GM21576 (cell line): ENCODE measurements at regions not wholly inside any gene's neighbourhood (a gene's known extent, or its start where the extent isn't known, plus 50 kb on each side); places are given as distances from the start of the nearest gene placed in this dataset.

Source experiments
- ATAC-seq: cut with Tn5 transposase; IDR thresholded peaks from one replicate; pipeline ENCODE4 v1.9.1; 2021; ENCODE audit warnings: mild to moderate bottlenecking, moderate library complexity; ENCODE audit not compliant: unreplicated experiment

GRCh38 chr6:164258421-164258820 lies 843.9 kb downstream of the QKI start:
- no peak for ATAC-seq

- ATAC-seq: no peak
Measured at GRCh38 chr6:164252948-164253347, 838.4 kb downstream of the QKI start.

GRCh38 chr6:164252291-164252690 lies 837.8 kb downstream of the QKI start:
- no peak for ATAC-seq

- no peak for ATAC-seq
Measured at GRCh38 chr6:164247106-164247505, 832.6 kb downstream of the QKI start.

- ATAC-seq: no peak
Measured at GRCh38 chr6:164246082-164246481, 831.6 kb downstream of the QKI start.

- no peak for ATAC-seq
Measured at GRCh38 chr6:164243949-164244348, 829.4 kb downstream of the QKI start.

GRCh38 chr6:164243012-164243610 lies 828.6 kb downstream of the QKI start:
- ATAC-seq: no peak

GRCh38 chr6:164230804-164231203 lies 816.3 kb downstream of the QKI start:
- no peak for ATAC-seq

GRCh38 chr6:164230259-164230658 lies 815.7 kb downstream of the QKI start:
- ATAC-seq: no peak

- ATAC-seq: no peak
Measured at GRCh38 chr6:164229716-164230115, 815.2 kb downstream of the QKI start.

GRCh38 chr6:164227952-164228522 lies 813.5 kb downstream of the QKI start:
- ATAC-seq: no peak

- ATAC-seq: no peak
Measured at GRCh38 chr6:164216839-164217238, 802.3 kb downstream of the QKI start.

- ATAC-seq: no peak
Measured at GRCh38 chr6:164216368-164216767, 801.9 kb downstream of the QKI start.

- ATAC-seq: no peak
Measured at GRCh38 chr6:164214066-164214465, 799.5 kb downstream of the QKI start.

GRCh38 chr6:164211254-164211653 lies 796.7 kb downstream of the QKI start:
- no peak for ATAC-seq

GRCh38 chr6:164210783-164211182 lies 796.3 kb downstream of the QKI start:
- ATAC-seq: no peak

GRCh38 chr6:164210323-164210722 lies 795.8 kb downstream of the QKI start:
- ATAC-seq: no peak

GRCh38 chr6:164208371-164208770 lies 793.9 kb downstream of the QKI start:
- no peak for ATAC-seq

- ATAC-seq: no peak
Measured at GRCh38 chr6:164206807-164207423, 792.4 kb downstream of the QKI start.

- ATAC-seq: no peak
Measured at GRCh38 chr6:164200071-164200470, 785.6 kb downstream of the QKI start.

GRCh38 chr6:164195942-164196281 lies 781.4 kb downstream of the QKI start:
- no peak for ATAC-seq

GRCh38 chr6:164195278-164195941 lies 780.9 kb downstream of the QKI start:
- no peak for ATAC-seq
